HG02610 (cell line): ENCODE measurements at regions not wholly inside any gene's neighbourhood (a gene's known extent, or its start where the extent isn't known, plus 50 kb on each side); places are given as distances from the start of the nearest gene placed in this dataset.
"Not testable (repeated sequence)": the region's sequence is repeated elsewhere in the genome, so short reads cannot be mapped to it uniquely, and the experiment has no call there.

Source experiments
- ATAC-seq: cut with Tn5 transposase; IDR thresholded peaks from one replicate; pipeline ENCODE4 v1.9.1; 2021; ENCODE audit warnings: mild to moderate bottlenecking, moderate library complexity; ENCODE audit not compliant: unreplicated experiment

DNA sequence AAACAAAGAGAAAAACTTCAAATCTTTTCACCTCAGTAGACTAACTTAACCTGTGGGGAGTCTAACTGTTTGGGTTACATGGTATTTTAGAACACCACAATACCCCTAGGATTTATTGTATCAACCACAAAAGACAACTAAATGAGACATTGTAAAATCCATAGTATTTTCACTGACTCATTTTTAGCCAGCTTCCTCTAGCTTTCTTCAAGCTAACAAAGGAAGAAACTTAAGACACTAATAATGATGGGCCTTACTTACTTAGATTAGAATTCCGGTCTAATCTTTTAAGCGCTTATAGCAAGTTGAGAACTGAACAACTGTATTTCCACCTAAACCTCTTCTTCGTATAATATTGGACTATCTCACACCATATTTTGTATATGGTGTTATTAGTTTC is 529.3 kb downstream of the DMRTA1 start:
- no peak for ATAC-seq

DNA sequence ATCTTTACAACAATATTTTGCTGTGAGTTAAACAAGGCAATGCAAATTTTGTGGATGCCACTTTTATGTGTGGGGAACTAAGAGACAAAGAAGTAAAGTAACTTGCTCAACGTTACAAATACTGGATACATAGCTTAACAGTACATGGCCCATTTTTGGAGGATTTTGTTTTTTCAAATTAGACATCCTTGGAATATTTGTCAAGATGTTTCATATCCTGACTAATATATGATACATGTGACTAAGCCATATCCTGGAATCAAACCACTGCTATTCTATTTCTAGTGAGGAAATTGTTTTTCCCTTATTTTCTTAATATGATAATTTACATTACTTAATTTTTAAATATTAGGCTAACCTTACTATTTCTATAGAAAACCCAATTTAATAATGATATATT is 529.8 kb downstream of the DMRTA1 start:
- no peak for ATAC-seq

DNA sequence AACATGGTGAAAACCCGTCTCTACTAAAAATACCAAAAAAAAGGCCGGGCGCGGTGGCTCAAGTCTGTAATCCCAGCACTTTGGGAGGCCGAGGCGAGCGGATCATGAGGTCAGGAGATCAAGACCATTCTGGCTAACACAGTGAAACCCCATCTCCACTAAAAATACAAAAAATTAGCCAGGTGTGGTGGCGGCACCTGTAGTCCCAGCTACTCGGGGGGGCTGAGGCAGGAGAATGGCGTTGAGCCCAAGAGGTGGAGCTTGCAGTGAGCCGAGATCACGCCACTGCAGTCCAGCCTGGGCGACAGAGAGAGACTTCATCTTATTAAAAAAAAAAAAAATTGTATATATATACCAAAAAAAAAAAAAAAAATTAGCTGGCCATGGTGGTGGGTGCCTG is 533.8 kb downstream of the DMRTA1 start:
- ATAC-seq, result not testable (repeated sequence)

DNA sequence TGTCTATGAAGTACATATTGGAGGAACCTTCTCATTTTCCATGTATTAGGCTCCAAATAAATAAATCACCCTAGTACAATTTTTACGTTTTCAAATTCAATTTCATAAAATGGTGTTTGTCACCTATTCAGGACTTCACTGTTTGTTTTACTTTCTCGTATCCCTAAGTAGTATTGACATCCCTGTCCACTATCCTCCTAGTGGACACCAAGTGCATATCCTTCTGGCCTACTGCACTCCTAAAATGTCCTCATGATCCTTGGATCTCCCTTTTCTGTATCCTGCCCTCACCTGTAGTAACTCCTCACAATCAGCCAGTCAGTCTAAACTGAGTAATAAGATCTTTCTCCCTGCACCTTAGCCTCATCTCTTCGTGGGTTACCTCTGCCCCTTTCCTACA is 539.9 kb downstream of the DMRTA1 start:
- no peak for ATAC-seq

DNA sequence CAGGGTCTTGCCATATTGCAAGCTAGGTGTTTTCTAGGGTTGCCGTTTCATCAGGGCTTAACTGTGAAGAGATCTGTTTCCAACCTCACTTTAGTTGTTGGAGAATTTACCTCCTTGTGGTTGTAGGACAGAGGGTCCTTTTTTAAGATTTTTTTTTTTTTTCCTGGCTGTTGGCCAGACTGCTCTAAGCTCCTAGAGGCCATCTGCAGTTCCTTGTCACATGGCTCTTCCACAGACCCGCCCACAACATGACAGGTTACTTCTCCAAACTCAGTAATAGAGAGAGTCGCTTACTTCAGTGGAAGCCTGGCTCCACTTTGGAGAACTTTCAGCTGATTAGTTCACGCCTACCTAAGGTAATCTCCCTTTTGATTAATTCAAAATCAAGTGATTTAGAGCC is 543.7 kb downstream of the DMRTA1 start:
- ATAC-seq, result no peak

DNA sequence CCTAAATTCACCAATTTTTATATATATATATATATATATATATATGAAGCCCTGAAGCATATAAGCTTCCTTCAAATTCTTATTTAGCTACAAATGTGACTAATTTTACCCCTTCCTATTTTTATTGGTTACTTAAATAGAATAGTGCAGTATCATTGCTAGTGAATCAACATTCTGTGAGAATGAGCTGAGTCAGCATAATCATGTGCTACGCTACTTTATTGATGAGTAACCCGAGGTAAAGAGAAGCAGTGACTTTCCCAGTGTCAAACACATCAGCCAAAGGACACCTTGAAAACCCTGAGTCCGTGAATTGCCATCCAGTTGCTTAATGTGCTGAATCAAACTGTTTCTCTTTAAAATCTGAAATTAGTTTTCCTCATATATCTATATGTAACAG is 546.2 kb downstream of the DMRTA1 start:
- no peak for ATAC-seq

DNA sequence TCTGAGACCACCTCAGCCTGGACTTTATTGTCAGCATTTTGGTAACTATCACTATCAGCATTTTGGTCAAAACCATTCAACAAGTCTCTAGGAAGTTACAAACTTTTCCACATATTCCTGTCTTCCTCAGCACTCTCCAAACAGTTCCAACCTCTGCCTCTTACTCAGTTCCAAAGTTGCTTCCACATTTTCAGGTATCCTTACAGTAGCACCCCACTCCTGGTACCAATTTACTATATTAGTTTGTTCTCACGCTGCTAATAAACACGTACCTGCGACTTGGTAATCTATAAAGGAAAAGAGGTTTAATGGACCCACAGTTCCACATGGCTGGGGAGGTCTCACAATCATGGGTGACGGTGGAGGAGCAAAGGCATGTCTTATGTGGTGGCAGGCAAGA is 551.3 kb downstream of the DMRTA1 start:
- no peak for ATAC-seq

DNA sequence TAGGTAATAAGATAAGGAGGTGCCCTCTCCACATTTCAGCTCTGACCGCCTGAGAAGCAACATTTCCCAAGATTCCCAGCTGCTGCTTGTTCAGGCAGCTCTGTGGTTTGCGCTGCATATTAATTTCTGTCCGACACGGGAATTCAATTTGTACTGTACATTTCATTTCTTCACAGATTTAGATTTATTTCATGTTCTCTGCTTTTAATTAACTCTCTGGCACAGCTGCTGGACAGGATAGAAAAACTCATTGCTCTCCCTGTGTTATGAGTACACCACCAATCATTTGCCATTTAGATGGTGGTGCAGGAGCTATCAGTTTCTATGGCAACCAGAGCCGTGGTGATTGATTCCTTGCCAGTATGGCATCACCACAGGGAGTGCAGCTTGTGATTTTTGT is 558.5 kb downstream of the DMRTA1 start:
- no peak for ATAC-seq

DNA sequence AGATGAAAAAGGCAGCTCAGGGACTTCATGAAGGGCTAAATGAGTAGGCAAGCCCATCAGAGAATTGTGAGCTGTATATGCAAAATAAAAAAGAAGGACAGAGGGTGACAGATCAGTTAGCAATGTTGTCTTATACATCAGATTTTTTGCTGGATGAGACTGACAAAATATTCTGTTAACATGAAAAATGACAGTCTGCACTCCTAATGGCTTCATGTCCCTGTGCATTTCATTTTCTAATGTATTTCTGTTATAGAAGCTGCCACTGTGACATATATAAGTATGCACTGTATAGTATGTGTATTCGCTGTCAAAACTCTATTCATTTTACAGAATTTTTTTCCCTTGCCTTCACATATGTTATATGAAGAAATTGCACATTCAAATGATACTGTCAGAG is 559.5 kb downstream of the DMRTA1 start:
- no peak for ATAC-seq

DNA sequence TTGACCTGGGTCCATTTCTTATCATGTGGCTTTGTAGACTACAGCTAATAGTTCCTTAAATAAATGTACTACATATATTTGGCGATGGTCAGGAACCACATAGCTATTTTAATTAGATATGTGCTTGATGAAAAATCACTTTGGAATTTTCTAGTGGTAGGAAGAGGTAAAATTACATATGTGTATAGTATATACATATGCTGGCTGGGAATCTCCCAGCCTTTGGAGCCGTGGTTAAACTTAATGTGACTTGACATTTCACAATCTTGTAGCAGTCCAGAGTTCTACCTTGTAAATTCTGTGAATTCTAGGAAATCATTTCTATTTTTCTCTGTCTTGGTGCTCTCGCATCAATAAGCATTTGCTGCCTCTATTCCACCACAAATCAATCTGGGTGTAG is 565.0 kb downstream of the DMRTA1 start:
- ATAC-seq, result no peak

DNA sequence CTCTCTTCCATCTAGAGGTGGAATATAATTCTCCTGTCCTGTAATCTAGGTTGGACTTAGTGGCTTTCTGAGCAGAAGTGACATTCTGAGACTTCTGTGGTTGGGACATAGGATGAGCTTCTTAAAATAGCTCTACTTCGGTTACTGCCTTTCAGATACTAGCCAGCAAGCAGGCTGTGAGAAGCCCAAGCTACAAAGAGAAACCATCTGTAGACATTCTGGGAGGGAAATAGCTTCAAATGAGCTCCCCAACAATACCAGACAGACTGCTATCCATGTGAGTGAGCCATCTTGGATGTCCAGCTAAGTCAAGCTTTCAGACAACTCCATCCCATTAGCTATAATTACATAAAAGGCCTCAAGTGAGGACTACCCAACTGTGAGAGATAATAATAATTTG is 568.9 kb downstream of the DMRTA1 start:
- no peak for ATAC-seq

DNA sequence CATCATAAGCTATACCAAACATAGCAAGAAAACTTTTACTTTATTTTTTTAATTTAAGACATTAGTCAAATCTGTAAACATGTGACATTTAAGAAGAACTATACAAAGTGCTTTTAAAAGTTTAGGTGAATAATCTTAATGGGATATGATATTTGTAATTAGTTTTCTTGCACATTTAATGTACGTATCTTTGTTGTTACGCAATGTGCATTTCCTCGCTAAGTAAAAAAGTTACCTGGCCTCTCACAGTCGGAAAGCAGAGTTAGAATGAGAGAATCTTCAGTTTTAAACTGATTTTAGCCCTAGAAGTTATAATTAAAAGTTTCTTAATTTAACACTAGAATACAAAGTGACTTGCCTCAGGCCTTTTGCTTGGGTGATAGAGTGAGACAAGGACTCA is 589.8 kb downstream of the DMRTA1 start:
- no peak for ATAC-seq

DNA sequence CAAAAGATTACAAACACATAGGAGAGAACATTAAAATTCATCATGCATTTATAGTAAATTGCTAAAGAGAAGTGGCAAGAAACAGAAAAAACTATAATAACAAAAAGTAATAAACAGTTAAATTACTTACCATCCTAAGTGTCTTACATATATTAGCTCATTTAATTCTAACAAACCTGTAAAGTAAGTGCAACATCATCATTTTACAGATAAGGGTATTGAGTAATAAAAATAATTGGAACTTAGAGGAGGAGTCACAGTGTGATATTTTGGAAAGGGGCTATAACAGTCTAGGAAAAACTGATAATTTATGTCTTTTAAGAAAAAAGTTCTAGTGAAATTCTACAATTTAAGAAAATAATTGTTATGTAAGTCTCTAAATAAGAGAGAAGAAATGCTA is 592.8 kb downstream of the DMRTA1 start:
- no peak for ATAC-seq

DNA sequence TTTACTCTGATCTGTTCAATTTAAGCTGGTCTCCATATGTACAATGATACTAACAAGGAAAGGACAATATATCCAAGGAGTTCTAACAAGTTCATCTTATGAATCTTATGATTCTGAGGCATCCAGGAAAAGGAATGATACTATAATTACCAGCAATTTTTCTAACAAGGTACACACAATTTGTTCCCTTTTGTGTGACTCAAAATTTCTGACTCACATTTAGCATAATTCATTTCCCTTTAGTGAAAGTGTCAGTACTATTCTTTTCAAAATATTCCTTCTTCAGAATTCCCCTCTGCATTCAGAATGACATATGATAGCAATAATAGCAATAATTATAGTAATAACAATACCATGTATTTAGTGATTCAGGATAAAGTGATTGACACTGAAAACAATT is 594.8 kb downstream of the DMRTA1 start:
- ATAC-seq, result no peak

DNA sequence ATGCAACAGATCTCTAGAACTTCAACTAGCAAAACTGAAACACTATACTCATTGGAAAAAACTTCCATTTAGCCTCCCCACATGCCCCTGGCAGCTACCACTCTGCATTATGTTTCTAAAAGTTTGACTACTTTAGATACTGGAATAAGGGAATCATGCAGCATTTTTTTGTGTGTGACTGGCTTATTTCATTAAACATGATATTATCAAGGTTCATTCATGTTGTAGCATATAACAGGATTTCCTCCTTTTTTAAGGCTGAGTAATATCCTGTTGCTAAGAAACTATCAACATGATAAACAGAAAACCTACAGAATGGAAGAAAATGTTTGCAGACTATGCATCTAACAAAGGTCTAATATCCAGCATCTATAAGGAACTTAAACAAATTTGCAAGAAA is 597.9 kb downstream of the DMRTA1 start:
- ATAC-seq, result no peak

DNA sequence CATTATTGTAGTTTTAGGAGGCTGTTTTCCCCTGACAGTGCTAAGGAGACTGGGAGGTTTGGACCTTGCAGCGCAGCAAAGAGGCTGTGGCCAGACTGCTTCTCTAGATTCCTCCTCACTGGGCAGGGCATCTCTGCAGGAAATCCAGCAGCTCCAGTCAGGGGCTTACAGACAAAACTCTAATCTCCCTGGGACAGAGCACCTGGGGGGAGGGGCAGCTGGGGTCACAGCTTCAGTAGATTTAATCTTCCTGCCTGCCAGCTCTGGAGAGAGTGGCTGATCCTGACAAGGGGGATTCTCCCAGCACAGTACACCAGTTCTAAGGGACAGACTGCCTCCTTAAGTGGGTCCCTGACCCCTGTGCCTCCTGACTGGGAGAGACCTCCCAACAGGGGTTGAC is 599.4 kb downstream of the DMRTA1 start:
- not testable (repeated sequence) for ATAC-seq

DNA sequence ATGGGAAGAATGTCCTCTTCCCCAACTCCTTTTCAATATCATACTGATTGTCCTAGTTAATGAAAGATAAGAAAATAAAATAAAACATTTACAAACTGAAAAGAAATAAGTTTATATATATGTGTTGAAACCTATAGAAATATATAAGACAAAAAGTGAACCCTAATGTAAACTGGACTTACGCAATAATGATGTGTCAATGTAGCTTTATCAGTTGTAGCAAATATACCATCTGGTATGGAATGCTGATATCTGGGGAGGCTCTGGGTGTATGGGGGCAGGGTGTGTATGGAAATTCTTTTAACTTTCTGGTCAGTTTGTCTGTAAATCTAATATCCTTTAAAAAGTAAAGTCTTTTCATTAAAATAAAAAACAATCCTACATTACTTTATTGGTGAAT is 603.9 kb downstream of the DMRTA1 start:
- no peak for ATAC-seq

DNA sequence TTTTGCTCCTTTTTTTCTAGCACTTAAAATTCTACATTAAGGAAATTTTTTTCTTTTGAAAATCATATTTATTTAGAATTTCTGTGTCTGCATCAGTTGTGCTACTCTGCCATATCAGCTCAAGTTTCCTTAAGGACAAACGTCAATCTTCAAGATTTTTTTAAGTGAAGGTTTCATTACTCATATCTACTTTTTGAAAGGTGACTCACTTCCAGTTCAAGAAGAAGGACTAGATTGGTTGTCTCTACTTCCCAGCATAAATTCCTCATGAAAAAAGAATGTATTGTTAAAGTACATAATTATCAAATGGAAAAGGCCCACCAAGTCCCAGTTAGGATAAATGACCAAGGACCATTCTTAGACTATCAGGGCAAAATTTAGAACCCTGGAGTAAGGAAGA is 626.5 kb downstream of the DMRTA1 start:
- no peak for ATAC-seq

DNA sequence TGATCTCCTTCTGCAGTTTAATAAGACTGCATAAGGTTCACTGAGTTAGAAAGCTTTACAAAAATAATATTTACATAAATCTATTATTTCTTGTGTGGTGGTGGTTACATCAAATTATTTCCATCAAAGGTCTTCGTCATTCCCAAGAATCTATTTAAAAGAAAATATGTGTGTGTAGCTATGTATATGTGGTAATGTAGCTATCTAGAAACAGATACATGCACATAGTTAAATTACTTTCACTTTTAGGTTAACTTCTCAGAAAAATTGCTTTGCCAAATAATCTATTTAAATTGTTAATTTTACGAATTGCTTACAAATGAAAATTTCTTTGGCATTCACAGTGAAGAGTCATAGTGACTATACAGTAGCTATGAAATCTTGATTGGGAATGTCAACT is 633.2 kb downstream of the DMRTA1 start:
- no peak for ATAC-seq

DNA sequence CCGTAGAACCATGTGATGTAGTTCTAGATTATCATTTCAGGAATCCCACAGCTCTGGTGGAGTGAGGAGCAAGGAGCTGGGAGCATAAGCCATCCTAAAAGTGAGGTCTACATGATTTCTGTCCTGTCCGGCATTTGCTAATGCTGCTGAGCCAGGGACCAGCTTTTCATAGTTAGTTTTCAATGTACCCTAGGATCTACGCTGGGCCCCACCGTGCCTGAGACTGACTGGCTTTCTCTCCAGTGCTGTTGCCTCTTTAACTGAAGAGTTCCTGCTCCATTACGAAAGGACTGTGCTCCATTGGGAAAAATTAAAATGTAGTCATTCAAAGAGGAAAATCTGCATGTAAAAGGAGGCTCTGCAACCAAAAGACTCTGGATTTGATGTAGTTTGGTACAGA is 634.8 kb downstream of the DMRTA1 start:
- ATAC-seq, result no peak

DNA sequence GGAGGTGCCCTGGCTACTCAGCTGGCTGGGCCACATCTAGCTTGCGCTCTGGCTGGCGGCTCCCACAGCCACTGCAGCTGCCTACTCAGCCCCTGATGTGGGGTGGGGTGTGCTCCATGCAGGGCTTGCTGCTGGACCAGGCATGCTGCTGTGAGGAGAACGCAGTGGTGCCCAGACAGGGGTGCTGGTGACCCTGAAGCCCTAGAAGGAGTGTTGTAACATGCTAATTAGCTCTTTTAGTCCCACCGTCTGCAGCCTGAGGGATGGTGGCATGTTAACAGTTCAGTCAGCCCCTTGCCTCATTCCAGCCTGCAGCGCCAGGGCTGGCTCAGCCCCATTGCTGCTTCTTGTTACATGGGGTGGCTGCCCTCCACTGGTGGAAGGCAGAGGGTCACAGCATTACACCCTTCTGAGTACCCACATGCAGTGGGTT is 642.3 kb downstream of the DMRTA1 start:
- no peak for ATAC-seq

DNA sequence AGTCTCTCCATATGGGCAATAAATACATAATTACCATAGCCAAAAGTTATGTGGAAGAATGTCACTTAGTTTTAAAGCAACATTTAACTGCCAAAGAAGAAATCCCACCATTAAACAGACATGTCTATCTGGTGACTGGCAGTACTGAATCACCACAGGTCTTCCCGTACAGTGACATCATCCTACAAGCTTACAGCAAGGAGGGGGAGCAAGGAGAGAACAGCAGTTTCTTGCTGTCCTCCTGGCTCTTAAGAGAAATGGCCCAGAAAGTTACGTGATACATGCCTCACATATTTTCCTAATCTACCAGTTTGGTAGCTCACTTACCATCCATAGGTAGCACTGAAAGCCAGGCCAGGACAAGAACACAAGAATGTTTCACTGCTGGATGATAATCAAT is 671.0 kb downstream of the DMRTA1 start:
- no peak for ATAC-seq

DNA sequence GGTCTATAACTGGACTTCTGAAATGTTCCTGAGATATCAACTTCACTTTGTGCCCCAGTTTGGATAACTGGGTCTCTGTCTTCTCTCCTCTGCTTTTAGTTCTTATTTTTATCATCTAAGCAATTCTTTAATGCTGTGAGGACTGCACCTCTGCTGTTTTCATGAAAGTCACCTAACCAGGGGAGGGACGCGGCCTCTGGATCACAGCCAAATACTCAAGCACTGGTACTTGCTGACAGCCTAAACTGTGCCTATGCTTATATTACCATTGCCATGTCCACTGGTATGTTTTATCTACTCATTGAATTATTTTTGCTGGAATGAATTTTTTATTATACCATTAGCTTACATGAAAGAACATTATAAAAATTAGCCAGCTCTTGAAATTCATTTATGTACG is 674.0 kb downstream of the DMRTA1 start:
- no peak for ATAC-seq

DNA sequence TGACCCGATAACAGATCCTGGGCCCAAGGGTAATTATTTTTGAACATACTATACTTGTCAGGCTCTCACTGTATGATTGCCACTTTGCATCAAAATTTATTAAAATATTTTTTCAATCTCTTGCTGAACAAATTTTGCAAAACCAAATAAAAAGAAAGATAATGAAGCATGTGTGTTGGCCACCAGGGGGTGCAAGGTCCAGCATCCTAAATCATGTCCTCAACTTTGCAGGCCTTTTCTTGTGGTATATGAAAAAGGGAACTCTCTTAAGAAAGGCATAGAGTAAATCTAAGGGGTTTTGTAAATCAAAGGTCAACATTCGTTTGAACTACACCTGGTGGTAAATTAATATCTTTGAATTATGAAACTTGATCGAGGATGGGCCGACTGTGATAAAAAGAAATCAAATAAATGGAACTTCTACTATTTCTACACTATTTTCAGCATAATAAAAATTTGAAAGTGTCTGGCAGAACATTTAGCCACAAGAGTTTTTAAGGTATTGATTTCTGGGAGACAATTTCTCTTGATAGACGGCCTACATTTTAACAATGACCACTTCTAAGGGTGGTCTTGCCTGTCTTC is 676.5 kb downstream of the DMRTA1 start:
- ATAC-seq, result no peak
